ENCODE measurements at regions not wholly inside any gene's neighbourhood (a gene's known extent, or its start where the extent isn't known, plus 50 kb on each side); places are given as distances from the start of the nearest gene placed in this dataset.

- no peak for TF ChIP-seq CTCF (IDR thresholded peaks at IDR 0.05; ENCODE audit: low read length)
- TF ChIP-seq EZH2 (IDR thresholded peaks at IDR 0.05; ENCODE audit: borderline replicate concordance, low read length) = no peak
Measured at GRCh38 chr10:107728807-107729206, 564.3 kb upstream of the SORCS1 start.

Data from OCI-LY1 (cell line).